Mesendoderm (in vitro differentiated cells): ENCODE measurements at regions not wholly inside any gene's neighbourhood (a gene's known extent, or its start where the extent isn't known, plus 50 kb on each side); places are given as distances from the start of the nearest gene placed in this dataset.
"Not testable (repeated sequence)": the region's sequence is repeated elsewhere in the genome, so short reads cannot be mapped to it uniquely, and the experiment has no call there.

Experiments
- DNase-seq: peaks from one replicate; pipeline ENCODE4 v3.0.0; 2013
- H2AK5ac ChIP-seq: 2 replicates; pipeline ENCODE4 v1.6.1; 2013; ENCODE audit warnings: low read length, inconsistent platforms
- H2BK120ac ChIP-seq: 2 replicates; pipeline ENCODE4 v1.6.1; 2013; ENCODE audit warnings: low read depth, mild to moderate bottlenecking, low read length, moderate library complexity, mixed read lengths
- H2BK15ac ChIP-seq: replicated peaks from 2 replicates; pipeline ENCODE4 v1.6.1; 2013; ENCODE audit warnings: low read depth, mild to moderate bottlenecking, moderate library complexity
- H2BK5ac ChIP-seq: 2 replicates; pipeline ENCODE4 v1.6.1; 2013; ENCODE audit warnings: low read length, inconsistent platforms
- H3K18ac ChIP-seq: 2 replicates; pipeline ENCODE4 v1.6.1; 2013; ENCODE audit warnings: mild to moderate bottlenecking, low read length, mixed read lengths
- H3K23ac ChIP-seq: one replicate; pipeline ENCODE4 v1.6.1; 2013; ENCODE audit warnings: low read length
- H3K27ac ChIP-seq: 2 replicates; pipeline ENCODE4 v1.5.1; 2013; ENCODE audit warnings: low read depth, mild to moderate bottlenecking, inconsistent platforms, low read length, moderate library complexity
- H3K27me3 ChIP-seq: 2 replicates; pipeline ENCODE4 v1.6.1; 2013; ENCODE audit warnings: low read length, control low read depth, mild to moderate bottlenecking, inconsistent platforms; ENCODE audit not compliant: insufficient read depth, poor library complexity
- H3K36me3 ChIP-seq: 2 replicates; pipeline ENCODE4 v1.6.1; 2013; ENCODE audit warnings: low read length, inconsistent platforms; ENCODE audit not compliant: control insufficient read depth, insufficient read depth
- H3K4ac ChIP-seq: one replicate; pipeline ENCODE4 v1.6.1; 2013; ENCODE audit warnings: low read depth, mild to moderate bottlenecking, low read length, moderate library complexity
- H3K4me1 ChIP-seq: 2 replicates; pipeline ENCODE4 v1.6.1; 2013; ENCODE audit warnings: low read depth, low read length, inconsistent platforms; ENCODE audit not compliant: control insufficient read depth
- H3K4me2 ChIP-seq: 2 replicates; pipeline ENCODE4 v1.6.1; 2013; ENCODE audit warnings: low read length
- H3K4me3 ChIP-seq: 2 replicates; pipeline ENCODE4 v1.5.1; 2013; ENCODE audit warnings: mild to moderate bottlenecking, low read length
- H3K56ac ChIP-seq: one replicate; pipeline ENCODE4 v1.6.1; 2013; ENCODE audit warnings: low read length
- H3K79me1 ChIP-seq: 2 replicates; pipeline ENCODE4 v1.6.1; 2013; ENCODE audit warnings: low read length, inconsistent platforms
- H3K79me2 ChIP-seq: 2 replicates; pipeline ENCODE4 v1.6.1; 2013; ENCODE audit warnings: mild to moderate bottlenecking, low read length; ENCODE audit not compliant: control insufficient read depth, insufficient read depth
- H3K9ac ChIP-seq: 2 replicates; pipeline ENCODE4 v1.6.1; 2013; ENCODE audit warnings: low read length, inconsistent platforms
- H4K5ac ChIP-seq: one replicate; pipeline ENCODE4 v1.6.1; 2013; ENCODE audit warnings: low read length
- H4K8ac ChIP-seq: one replicate; pipeline ENCODE4 v1.6.1; 2013; ENCODE audit warnings: low read depth, mild to moderate bottlenecking, control low read depth, low read length, moderate library complexity
- WGBS: extraction: QIAGEN DNeasy Blood & Tissue Kit; methylation state at CpG from one replicate; pipeline ENCODE4 v1.1.7; 2013; ENCODE audit warnings: low lambda C conversion rate, missing lambda C conversion rate; ENCODE audit not compliant: insufficient coverage; ENCODE audit errors: extremely low coverage; 5-methylcytosine and 5-hydroxymethylcytosine counted together

- no peak overlapping the region for H3K56ac ChIP-seq
- no peak overlapping the region for H3K4me3 ChIP-seq
- no peak for DNase-seq
- H3K27me3 ChIP-seq, result no peaks in the 10 kb centered on the region
- H4K5ac ChIP-seq, result no peak overlapping the region
- no peak overlapping the region for H4K8ac ChIP-seq
- H2BK120ac ChIP-seq, result no peak overlapping the region
- H3K18ac ChIP-seq, result no peak overlapping the region
- H3K36me3 ChIP-seq, result no peaks in the 10 kb centered on the region
- no peak overlapping the region for H3K4me2 ChIP-seq
- no peak overlapping the region for H2AK5ac ChIP-seq
- no peaks in the 10 kb centered on the region for H3K4me1 ChIP-seq
- no peak overlapping the region for H3K9ac ChIP-seq
- no peak overlapping the region for H3K23ac ChIP-seq
- H3K27ac ChIP-seq, result no peak overlapping the region
- H2BK5ac ChIP-seq, result no peak overlapping the region
- H2BK15ac ChIP-seq, result no peak overlapping the region
- WGBS, result no CpG with 5 or more reads among the region's 1 CpG
- no peak overlapping the region for H3K4ac ChIP-seq
- no peaks in the 10 kb centered on the region for H3K79me2 ChIP-seq
- no peaks in the 10 kb centered on the region for H3K79me1 ChIP-seq
Measured at GRCh38 chr5:30498972-30499371, 694.5 kb upstream of the CDH6 start.

- DNase-seq, H3K4me2 ChIP-seq: not testable (repeated sequence)
- no CpG with 5 or more reads among the region's 3 CpGs for WGBS
Measured at GRCh38 chr5:30498509-30498908, 695.0 kb upstream of the CDH6 start.

GRCh38 chr5:30494113-30494512 is 699.4 kb upstream of the CDH6 start:
- not testable (repeated sequence) for H3K23ac ChIP-seq

More at GRCh38 chr5:30498509-30498908, 695.0 kb upstream of the CDH6 start:
- not testable (repeated sequence) for H3K56ac ChIP-seq, H2BK5ac ChIP-seq, H3K23ac ChIP-seq, H2BK120ac ChIP-seq, H3K4ac ChIP-seq, H2BK15ac ChIP-seq, H3K27me3 ChIP-seq, H2AK5ac ChIP-seq, H4K8ac ChIP-seq, H3K4me1 ChIP-seq, H3K4me3 ChIP-seq, H4K5ac ChIP-seq, H3K9ac ChIP-seq, H3K27ac ChIP-seq, H3K79me1 ChIP-seq, H3K36me3 ChIP-seq, H3K18ac ChIP-seq, H3K79me2 ChIP-seq

GRCh38 chr5:30479104-30479503 is 714.4 kb upstream of the CDH6 start:
- Histone ChIP-seq H3K4me3 (no peak overlapping the region), H3K27me3 (no peaks in the 10 kb centered on the region), H3K36me3 (no peaks in the 10 kb centered on the region)

More at GRCh38 chr5:30494113-30494512, 699.4 kb upstream of the CDH6 start:
- H3K56ac ChIP-seq, H2BK120ac ChIP-seq, H4K8ac ChIP-seq, H3K79me2 ChIP-seq, H3K4me3 ChIP-seq, H3K18ac ChIP-seq, H3K9ac ChIP-seq, H3K36me3 ChIP-seq, H3K4ac ChIP-seq, H3K4me1 ChIP-seq, H2BK15ac ChIP-seq, H3K27ac ChIP-seq, H3K27me3 ChIP-seq, H2AK5ac ChIP-seq, H3K79me1 ChIP-seq, H2BK5ac ChIP-seq, DNase-seq, H3K4me2 ChIP-seq, H4K5ac ChIP-seq: not testable (repeated sequence)
- no CpG with 5 or more reads among the region's 7 CpGs for WGBS

GRCh38 chr5:30475429-30475828 is 718.1 kb upstream of the CDH6 start:
- Histone ChIP-seq H3K4ac (no peak overlapping the region), H2BK15ac (no peak overlapping the region), H3K4me3 (no peak overlapping the region), H3K4me1 (no peaks in the 10 kb centered on the region), H3K4me2 (no peak overlapping the region), H4K5ac (no peak overlapping the region), H2AK5ac (no peak overlapping the region), H2BK5ac (no peak overlapping the region), H4K8ac (no peak overlapping the region), H3K56ac (no peak overlapping the region), H3K23ac (no peak overlapping the region), H3K18ac (no peak overlapping the region), H3K79me2 (no peaks in the 10 kb centered on the region), H3K27ac (no peak overlapping the region), H2BK120ac (no peak overlapping the region), H3K9ac (no peak overlapping the region), H3K27me3 (no peaks in the 10 kb centered on the region), H3K79me1 (no peaks in the 10 kb centered on the region), H3K36me3 (no peaks in the 10 kb centered on the region)
- no CpG with 5 or more reads among the region's 4 CpGs for WGBS
- DNase-seq, result no peak

More at GRCh38 chr5:30479104-30479503, 714.4 kb upstream of the CDH6 start:
- no peak overlapping the region for H3K23ac ChIP-seq
- H4K5ac ChIP-seq, result no peak overlapping the region
- H3K27ac ChIP-seq, result no peak overlapping the region
- no peak overlapping the region for H3K18ac ChIP-seq
- H2BK5ac ChIP-seq, result no peak overlapping the region
- H3K4me2 ChIP-seq, result no peak overlapping the region
- H3K4ac ChIP-seq, result no peak overlapping the region
- H2BK15ac ChIP-seq, result no peak overlapping the region
- no peaks in the 10 kb centered on the region for H3K4me1 ChIP-seq
- H2BK120ac ChIP-seq, result no peak overlapping the region
- no peaks in the 10 kb centered on the region for H3K79me2 ChIP-seq
- H3K9ac ChIP-seq, result no peak overlapping the region
- H2AK5ac ChIP-seq, result no peak overlapping the region
- H3K79me1 ChIP-seq, result no peaks in the 10 kb centered on the region
- H3K56ac ChIP-seq, result no peak overlapping the region
- no peak for DNase-seq
- no peak overlapping the region for H4K8ac ChIP-seq

GRCh38 chr5:30469691-30470090 is 723.8 kb upstream of the CDH6 start:
- no peaks in the 10 kb centered on the region for H3K79me2 ChIP-seq
- no peak overlapping the region for H3K23ac ChIP-seq
- no peak overlapping the region for H3K27ac ChIP-seq
- H3K4me3 ChIP-seq, result no peak overlapping the region
- H3K36me3 ChIP-seq, result no peaks in the 10 kb centered on the region
- no peak overlapping the region for H3K56ac ChIP-seq
- no peak overlapping the region for H3K4me2 ChIP-seq
- no peak overlapping the region for H2BK120ac ChIP-seq
- H3K27me3 ChIP-seq, result no peaks in the 10 kb centered on the region
- H3K9ac ChIP-seq, result no peak overlapping the region
- H4K8ac ChIP-seq, result no peak overlapping the region
- no peak overlapping the region for H2BK5ac ChIP-seq
- WGBS, result no CpG with 5 or more reads among the region's 7 CpGs
- H3K4ac ChIP-seq, result no peak overlapping the region
- no peak overlapping the region for H2BK15ac ChIP-seq
- no peak overlapping the region for H2AK5ac ChIP-seq
- H3K4me1 ChIP-seq, result no peaks in the 10 kb centered on the region
- no peak overlapping the region for H3K18ac ChIP-seq
- no peak overlapping the region for H4K5ac ChIP-seq
- no peaks in the 10 kb centered on the region for H3K79me1 ChIP-seq
- no peak for DNase-seq
